Endothelial cell of umbilical vein (primary cell): ENCODE measurements at regions not wholly inside any gene's neighbourhood (a gene's known extent, or its start where the extent isn't known, plus 50 kb on each side); places are given as distances from the start of the nearest gene placed in this dataset.
"Not testable (repeated sequence)": the region's sequence is repeated elsewhere in the genome, so short reads cannot be mapped to it uniquely, and the experiment has no call there.

Source experiments
- POLR2A ChIP-seq: IDR thresholded peaks from 2 replicates; pipeline ENCODE4 v1.6.1; 2012; ENCODE audit warnings: low read depth, mild to moderate bottlenecking, control low read depth, low read length
- TF ChIP-seq, protein P1 (sequence below), 2 donors: IDR thresholded peaks; 1 replicate in 1 of 2; 2 replicates in 1 of 2; pipeline ENCODE4 v1.5.1; 2011; ENCODE audit warnings: low read length in 2 of 2, mild to moderate bottlenecking in 2 of 2, moderate library complexity in 2 of 2, control low read depth in 1 of 2, inconsistent platforms in 1 of 2, low read depth in 1 of 2; ENCODE audit not compliant: insufficient read depth in 1 of 2; ENCODE audit errors: extremely low read depth in 1 of 2

DNA sequence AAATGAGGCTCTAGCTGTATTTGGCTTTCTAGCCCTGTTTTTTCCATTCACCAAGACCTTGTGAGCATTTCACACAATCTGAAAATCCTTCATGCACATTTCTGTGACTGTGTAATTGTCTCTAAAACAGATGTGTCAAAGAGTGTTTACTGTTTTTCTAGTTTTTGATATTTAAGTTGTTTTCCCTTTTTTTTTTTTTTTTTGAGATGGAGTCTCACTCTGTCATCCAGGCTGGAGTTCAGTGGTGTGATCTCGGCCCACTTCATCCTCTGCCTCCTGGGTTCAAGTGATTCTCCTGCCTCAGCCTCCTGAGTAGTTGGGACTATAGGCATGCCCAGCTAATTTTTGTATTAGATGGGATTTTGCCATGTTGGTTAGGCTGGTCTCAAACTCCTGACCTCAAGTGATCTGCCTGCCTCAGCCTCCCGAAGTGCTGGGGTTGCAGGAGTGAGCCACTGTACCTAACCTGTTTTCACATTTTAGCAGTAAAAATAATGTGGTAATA is 242.0 kb downstream of the MYCN start:
- TF ChIP-seq, protein P1, sequence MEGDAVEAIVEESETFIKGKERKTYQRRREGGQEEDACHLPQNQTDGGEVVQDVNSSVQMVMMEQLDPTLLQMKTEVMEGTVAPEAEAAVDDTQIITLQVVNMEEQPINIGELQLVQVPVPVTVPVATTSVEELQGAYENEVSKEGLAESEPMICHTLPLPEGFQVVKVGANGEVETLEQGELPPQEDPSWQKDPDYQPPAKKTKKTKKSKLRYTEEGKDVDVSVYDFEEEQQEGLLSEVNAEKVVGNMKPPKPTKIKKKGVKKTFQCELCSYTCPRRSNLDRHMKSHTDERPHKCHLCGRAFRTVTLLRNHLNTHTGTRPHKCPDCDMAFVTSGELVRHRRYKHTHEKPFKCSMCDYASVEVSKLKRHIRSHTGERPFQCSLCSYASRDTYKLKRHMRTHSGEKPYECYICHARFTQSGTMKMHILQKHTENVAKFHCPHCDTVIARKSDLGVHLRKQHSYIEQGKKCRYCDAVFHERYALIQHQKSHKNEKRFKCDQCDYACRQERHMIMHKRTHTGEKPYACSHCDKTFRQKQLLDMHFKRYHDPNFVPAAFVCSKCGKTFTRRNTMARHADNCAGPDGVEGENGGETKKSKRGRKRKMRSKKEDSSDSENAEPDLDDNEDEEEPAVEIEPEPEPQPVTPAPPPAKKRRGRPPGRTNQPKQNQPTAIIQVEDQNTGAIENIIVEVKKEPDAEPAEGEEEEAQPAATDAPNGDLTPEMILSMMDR (IDR thresholded peaks at IDR 0.05; ENCODE audit: extremely low read depth in 1 of 2, insufficient read depth in 1 of 2, low read depth in 1 of 2, low read length in 2 of 2): not testable (repeated sequence)
- not testable (repeated sequence) for TF ChIP-seq POLR2A
